Left renal pelvis (tissue), 4 donors: ENCODE measurements at regions not wholly inside any gene's neighbourhood (a gene's known extent, or its start where the extent isn't known, plus 50 kb on each side); places are given as distances from the start of the nearest gene placed in this dataset.

Experiments used
- DNase-seq, 4 donors: peaks; one replicate each; pipeline ENCODE4 v3.0.0-alpha.2; 2013; ENCODE audit warnings: low read depth in 4 of 4, low spot score in 3 of 4

DNA sequence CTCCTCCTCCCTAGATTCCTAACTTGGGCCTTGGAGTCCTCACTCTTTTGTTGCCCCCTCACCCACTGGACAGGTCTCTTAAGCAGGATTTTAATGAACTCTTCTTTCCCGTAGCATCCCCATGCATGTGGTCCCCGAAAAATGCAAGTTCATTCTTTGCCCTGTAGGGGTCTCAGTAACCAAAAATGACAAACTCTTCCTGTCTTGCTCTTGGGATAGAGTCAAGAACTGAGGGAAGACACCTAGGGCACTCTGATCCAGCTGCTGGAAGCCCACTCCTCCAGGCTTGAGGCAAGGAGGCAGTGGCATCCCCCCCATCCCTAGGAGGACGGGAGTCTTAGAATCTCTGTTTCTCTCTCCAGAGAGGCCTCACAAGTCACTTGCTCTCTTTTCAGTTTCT lies 987.0 kb downstream of the DIAPH3 start:
- no peak for DNase-seq

GRCh38 chr13:59178344-59178743 lies 985.4 kb downstream of the DIAPH3 start:
- DNase-seq, result no peak

DNA sequence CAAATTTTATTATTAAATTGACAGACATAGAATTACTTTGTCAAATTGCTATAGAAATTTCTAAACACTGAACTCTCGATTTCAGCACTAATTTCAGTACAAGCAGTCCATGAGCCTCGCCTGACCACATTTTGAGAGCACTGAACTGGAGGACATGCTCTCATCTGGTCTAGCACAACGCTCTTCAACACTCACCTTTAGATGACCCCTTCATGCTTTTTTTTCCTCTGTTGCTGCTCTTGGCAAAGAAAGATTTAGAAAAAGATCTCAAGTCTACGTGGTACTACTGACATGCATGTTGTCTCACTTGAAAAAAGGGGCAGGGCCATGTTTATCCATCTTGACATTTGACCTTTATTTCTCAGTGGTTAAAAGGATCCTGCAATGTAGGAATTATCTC lies 981.5 kb downstream of the DIAPH3 start:
- no peak for DNase-seq

GRCh38 chr13:59197397-59197796 lies 966.3 kb downstream of the DIAPH3 start:
- no peak for DNase-seq

DNA sequence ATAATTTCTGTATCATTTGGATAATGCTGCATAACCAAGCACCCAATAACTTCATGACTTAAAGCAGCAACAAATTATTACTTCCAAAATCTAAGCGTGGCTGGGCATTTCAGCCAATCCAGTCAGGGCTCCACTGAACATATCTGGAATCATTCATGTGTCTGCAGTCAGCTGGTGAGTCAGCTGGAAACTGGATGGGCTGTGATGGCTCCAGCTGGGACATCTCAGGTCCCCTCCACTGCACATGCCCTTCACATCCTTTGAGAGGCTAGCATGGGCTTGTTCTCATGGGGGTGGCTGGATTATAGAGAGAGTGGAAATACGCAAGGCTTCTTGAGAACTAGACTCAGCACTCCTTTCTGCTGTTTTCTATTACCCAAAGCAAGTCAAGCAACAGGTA lies 961.9 kb downstream of the DIAPH3 start:
- DNase-seq, result no peak

DNA sequence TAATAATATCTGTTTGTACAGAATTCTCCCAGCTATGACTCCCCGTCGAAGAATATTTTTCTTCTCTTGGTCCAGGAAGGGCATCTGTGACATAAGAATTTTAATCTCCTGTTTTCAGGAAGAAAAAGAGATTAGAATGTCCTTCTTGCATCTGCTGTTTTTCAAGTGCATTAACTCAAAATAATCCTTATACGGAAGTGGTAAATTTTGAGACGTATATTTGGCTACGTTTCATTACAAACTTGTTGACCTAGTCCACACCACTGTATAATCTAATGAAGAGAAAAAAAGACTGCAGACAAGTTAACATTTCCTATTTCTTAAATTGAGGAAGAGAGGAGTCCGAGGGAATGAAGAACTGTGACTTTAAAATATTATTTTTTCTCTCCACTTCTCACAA lies 959.9 kb downstream of the DIAPH3 start:
- DNase-seq, result no peak

GRCh38 chr13:59205501-59205900 lies 958.2 kb downstream of the DIAPH3 start:
- DNase-seq, result no peak

DNA sequence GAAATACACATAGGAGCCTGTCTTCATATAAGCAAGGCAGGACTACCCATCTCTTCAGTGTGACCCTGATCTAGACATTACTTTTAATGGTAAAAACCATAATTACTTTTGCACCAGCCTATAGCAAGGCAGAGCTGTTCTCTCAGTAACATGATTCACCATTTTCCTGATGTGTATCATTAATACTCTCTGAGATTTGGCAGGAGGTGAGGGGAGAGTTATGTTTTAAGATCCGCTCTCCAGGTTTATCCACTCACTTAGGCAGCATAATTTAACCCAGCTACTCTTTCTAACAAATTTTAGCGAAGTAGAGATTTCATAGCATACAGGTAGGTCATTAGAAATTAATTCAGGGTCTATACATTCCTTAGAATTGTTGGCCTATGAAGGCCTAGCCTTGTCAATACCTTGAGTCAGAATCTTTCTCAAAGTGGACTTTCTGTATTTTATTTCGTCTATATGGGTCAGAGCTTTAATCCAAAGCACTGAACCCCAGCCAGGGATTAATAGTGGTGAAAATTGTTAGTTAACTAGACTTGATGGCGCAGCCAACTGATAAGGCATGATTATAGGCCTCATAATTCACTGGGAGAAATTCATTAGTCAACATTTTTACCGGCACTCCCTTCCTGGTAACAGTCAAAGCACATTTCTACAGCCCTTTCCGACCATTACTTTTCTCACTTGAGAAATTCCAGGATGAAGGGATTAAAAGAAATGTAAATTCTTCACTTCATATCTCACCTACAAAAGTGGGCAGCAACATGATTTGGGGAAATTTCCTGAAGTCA lies 955.1 kb downstream of the DIAPH3 start:
- no peak for DNase-seq

DNA sequence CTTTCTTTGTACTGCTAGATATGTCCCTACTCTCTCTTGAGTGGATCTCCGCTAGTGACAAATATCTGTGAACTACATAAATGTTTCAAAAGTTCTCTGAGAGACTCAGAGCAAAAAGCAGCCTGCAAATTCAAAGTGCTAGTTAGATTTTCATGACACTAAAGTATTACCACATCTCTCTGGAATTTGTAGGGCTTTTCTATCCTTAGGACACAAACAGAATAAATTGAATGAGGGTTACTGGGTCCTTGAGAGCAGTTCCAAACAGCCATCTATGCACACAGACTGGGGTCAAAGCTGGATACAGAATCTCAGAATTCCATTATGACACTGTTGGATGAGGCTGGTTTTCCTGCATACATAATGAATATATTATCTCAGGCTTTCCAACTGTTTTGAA lies 953.2 kb downstream of the DIAPH3 start:
- DNase-seq, result no peak

DNA sequence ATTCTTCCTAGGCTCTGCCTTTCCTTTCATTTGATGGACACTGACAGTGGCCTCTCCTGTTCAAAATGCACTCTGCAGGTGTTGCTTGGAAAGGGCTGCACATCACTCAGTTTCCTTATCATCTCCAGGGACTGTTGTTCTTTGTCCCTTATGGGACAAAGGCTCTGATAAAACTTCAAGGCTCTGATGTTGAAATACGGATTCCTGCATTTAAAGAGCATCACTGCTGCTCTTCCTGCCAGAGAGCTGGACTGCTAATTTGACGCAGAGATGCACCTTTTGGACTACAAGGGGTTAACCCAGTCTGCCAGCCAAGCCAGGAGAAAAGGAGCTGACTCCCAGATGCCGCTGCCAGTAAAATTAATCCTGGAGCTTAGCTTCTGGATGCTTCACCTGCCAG lies 952.1 kb downstream of the DIAPH3 start:
- DNase-seq, result no peak

DNA sequence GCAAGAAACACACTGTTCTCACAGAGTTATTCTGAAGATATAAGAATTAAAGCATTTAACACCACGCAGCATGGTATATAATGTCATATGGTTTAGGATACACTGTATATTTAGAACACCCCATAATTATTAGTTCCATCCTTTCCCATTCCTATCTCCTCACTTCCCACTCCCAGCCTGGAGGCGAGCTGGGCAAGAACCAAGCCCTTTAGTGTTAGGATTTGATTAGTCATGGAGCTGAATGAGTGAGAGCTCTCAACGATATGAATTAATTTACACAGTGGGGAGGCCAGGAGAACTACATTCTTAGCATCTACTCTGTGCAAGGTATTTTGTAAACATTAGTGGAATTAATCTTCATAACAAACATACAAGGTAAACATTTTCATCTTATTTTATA lies 934.3 kb downstream of the DIAPH3 start:
- DNase-seq, result no peak

GRCh38 chr13:59229861-59230260 lies 933.9 kb downstream of the DIAPH3 start:
- no peak for DNase-seq

DNA sequence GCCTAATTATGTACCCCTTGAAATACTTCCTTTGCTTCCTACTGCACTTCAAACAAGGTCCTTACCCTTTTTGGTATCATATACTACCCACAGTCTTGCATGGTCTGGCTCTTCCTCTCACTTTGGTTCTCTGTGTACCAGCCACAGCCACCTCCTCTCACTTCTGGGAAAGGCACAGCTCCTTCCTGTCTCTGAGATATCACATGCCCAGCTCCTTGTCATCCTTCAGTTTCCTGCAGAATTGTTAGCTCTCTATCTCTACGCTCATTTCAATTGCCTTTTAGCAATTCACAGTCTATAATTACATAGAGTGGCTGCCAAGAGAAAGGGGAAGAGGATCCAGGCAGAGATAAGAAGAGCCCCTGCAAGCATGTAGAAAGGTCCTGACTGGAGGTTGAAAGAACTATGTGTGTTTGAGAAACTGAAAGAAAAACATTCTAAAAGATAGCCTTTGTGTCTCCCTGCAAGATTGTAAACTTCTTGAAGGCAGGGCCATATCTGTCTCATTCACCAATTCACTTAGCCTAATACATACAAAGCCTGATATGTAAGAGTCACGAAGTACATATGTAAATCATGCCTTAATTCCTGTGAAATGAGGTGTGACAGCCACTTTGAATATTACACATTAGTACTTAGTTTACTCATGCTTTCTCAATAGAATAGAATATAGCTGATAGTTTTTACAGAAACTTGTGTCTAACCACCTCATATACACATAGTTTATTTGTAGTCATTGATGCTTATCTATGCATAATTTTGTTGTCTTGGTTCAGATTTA lies 933.1 kb downstream of the DIAPH3 start:
- DNase-seq, result no peak

GRCh38 chr13:59236309-59236919 lies 927.3 kb downstream of the DIAPH3 start:
- no peak for DNase-seq

- DNase-seq, result no peak
Observed at GRCh38 chr13:59236944-59237343, 926.8 kb downstream of the DIAPH3 start.

DNA sequence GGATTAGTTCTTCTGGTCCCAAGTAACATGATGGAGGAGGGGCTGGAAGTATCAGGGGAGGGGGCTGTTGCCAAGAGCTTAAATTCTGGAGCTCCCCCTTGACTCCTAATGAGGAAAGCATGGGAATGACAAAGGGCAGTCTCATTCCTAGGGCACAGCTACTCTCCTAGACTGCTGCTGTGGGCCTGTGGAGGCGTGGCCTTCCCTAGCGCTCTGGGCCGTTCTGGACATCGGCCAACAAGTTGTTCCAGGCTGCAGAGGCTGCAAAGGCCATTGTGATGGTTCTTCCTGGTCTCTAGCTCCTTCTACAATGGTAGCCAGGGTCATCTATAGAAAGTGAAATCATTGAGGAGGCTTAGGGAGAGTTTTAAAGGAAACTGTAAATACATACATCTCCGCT lies 916.6 kb downstream of the DIAPH3 start:
- no peak for DNase-seq

- no peak for DNase-seq
Observed at GRCh38 chr13:59250336-59251189, 913.2 kb downstream of the DIAPH3 start.

GRCh38 chr13:59259165-59260000 lies 904.3 kb downstream of the DIAPH3 start:
- DNase-seq, result no peak

- DNase-seq, result no peak
Observed at GRCh38 chr13:59261928-59262488, 901.7 kb downstream of the DIAPH3 start.

- DNase-seq, result no peak
Observed at GRCh38 chr13:59263531-59263930, 900.2 kb downstream of the DIAPH3 start.
